ENCODE measurements at regions not wholly inside any gene's neighbourhood (a gene's known extent, or its start where the extent isn't known, plus 50 kb on each side); places are given as distances from the start of the nearest gene placed in this dataset.

GRCh38 chrX:25084446-25084845 lies 68.7 kb upstream of the ARX start:
- TF ChIP-seq POLR2A (IDR thresholded peaks at IDR 0.05) (no peak), CTCF (IDR thresholded peaks at IDR 0.05) (no peak)
